IMR-90 (cell line): ENCODE measurements at regions not wholly inside any gene's neighbourhood (a gene's known extent, or its start where the extent isn't known, plus 50 kb on each side); places are given as distances from the start of the nearest gene placed in this dataset.

Experiments used
- BHLHE40 ChIP-seq: fragments of 150-350 bp; IDR thresholded peaks from 2 replicates; pipeline ENCODE4 v1.6.1; 2016; ENCODE audit warnings: mild to moderate bottlenecking, low read depth, low read length
- CEBPB ChIP-seq: IDR thresholded peaks from 2 replicates; pipeline ENCODE4 v1.6.1; 2012; ENCODE audit warnings: low read depth, low read length, improper control_type of control experiment
- MAFK ChIP-seq: IDR thresholded peaks from 2 replicates; pipeline ENCODE4 v1.6.1; 2012; ENCODE audit warnings: low read depth, low read length, improper control_type of control experiment
- MXI1 ChIP-seq: IDR thresholded peaks from 2 replicates; pipeline ENCODE4 v1.6.1; 2012; ENCODE audit warnings: low read depth, mild to moderate bottlenecking, low read length, moderate library complexity, borderline replicate concordance
- POLR2A ChIP-seq: IDR thresholded peaks from 2 replicates; pipeline ENCODE4 v1.6.1; 2012; ENCODE audit warnings: mild to moderate bottlenecking, low read depth, low read length
- RAD21 ChIP-seq: IDR thresholded peaks from 2 replicates; pipeline ENCODE4 v1.6.1; 2012; ENCODE audit warnings: low read length, improper control_type of control experiment
- RFX5 ChIP-seq: IDR thresholded peaks from 2 replicates; pipeline ENCODE4 v1.8.0; 2012; ENCODE audit warnings: low read depth, mild to moderate bottlenecking, low read length, moderate library complexity
- SMC3 ChIP-seq: fragments of 150-350 bp; IDR thresholded peaks from 2 replicates; pipeline ENCODE4 v1.6.1; 2016; ENCODE audit warnings: low read depth, mild to moderate bottlenecking, antibody characterized with exemption, low read length, moderate library complexity
- TF ChIP-seq, protein P1 (sequence below): conservative IDR thresholded peaks from 2 replicates; pipeline ENCODE4 v1.5.1; 2012; ENCODE audit warnings: mild to moderate bottlenecking, low read depth, low read length, improper control_type of control experiment
- TF ChIP-seq, protein P2 (sequence below): fragments of 150-350 bp; IDR thresholded peaks from 2 replicates; pipeline ENCODE4 v1.6.1; 2016; ENCODE audit warnings: low read depth, mild to moderate bottlenecking, low read length, moderate library complexity, borderline replicate concordance

DNA sequence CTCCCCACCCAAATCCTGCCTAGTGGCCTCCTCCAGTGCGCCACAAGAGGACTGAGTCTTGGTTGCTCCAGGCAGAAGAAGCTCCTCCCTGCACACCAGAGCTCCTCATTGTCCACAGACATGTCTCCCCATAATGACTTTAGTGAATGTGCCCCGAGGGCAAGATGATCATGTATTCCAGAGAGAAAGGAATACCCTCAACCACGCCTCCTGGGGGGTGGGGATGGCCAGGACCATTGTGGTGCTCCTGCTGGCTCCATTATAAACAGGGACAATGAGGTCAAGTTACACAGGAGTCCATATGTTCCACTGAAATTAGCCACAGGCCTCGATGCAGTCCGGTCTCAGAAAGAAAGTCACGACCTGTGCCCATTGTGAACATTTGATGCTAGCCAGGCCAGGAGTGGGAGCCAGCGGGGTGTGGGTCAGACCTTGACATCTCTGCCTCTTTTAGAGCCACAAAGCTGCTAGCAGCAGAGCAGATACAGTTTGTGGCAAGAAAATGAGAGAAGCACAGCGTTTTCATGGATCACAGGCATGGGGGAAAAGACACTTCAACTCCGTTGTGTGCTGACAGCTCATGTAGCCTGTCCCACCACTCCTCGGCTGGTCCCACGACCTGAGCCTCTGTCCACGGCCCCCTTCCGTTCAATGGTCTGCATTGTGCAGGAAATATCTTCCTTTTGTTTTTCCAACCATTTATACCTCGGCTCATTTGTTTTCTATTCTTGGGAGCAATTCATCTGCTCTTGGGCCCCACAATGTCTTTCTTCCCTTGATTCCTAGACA, 70.7 kb upstream of the FZD7 start:
- TF ChIP-seq, protein P1, sequence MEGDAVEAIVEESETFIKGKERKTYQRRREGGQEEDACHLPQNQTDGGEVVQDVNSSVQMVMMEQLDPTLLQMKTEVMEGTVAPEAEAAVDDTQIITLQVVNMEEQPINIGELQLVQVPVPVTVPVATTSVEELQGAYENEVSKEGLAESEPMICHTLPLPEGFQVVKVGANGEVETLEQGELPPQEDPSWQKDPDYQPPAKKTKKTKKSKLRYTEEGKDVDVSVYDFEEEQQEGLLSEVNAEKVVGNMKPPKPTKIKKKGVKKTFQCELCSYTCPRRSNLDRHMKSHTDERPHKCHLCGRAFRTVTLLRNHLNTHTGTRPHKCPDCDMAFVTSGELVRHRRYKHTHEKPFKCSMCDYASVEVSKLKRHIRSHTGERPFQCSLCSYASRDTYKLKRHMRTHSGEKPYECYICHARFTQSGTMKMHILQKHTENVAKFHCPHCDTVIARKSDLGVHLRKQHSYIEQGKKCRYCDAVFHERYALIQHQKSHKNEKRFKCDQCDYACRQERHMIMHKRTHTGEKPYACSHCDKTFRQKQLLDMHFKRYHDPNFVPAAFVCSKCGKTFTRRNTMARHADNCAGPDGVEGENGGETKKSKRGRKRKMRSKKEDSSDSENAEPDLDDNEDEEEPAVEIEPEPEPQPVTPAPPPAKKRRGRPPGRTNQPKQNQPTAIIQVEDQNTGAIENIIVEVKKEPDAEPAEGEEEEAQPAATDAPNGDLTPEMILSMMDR: no peak
- TF ChIP-seq SMC3: no peak
- TF ChIP-seq POLR2A: no peak
- TF ChIP-seq MAFK: no peak
- TF ChIP-seq MXI1: no peak
- TF ChIP-seq, protein P2, sequence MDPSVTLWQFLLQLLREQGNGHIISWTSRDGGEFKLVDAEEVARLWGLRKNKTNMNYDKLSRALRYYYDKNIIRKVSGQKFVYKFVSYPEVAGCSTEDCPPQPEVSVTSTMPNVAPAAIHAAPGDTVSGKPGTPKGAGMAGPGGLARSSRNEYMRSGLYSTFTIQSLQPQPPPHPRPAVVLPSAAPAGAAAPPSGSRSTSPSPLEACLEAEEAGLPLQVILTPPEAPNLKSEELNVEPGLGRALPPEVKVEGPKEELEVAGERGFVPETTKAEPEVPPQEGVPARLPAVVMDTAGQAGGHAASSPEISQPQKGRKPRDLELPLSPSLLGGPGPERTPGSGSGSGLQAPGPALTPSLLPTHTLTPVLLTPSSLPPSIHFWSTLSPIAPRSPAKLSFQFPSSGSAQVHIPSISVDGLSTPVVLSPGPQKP: no peak
- no peak for TF ChIP-seq BHLHE40
- no peak for TF ChIP-seq CEBPB
- no peak for TF ChIP-seq RAD21
- TF ChIP-seq RFX5: no peak
